H9 (cell line): ENCODE measurements at regions not wholly inside any gene's neighbourhood (a gene's known extent, or its start where the extent isn't known, plus 50 kb on each side); places are given as distances from the start of the nearest gene placed in this dataset.

ENCODE experiments used
- DNase-seq: peaks from one replicate; pipeline ENCODE4 v3.0.0-alpha.2; 2017
- H2AFZ ChIP-seq: one replicate; pipeline ENCODE4 v1.6.1; 2013; ENCODE audit warnings: mild to moderate bottlenecking, low read length, control low read depth, moderate library complexity
- H2AK5ac ChIP-seq: 2 replicates; pipeline ENCODE4 v1.6.1; 2013; ENCODE audit warnings: low read length, control low read depth, mixed read lengths; ENCODE audit not compliant: insufficient read length
- H2BK120ac ChIP-seq: one replicate; pipeline ENCODE4 v1.6.1; 2013; ENCODE audit warnings: low read depth, mild to moderate bottlenecking, low read length, control low read depth, inconsistent platforms; ENCODE audit not compliant: poor library complexity, severe bottlenecking
- H2BK12ac ChIP-seq: 2 replicates; pipeline ENCODE4 v1.6.1; 2013; ENCODE audit warnings: low read length, control low read depth, mixed read lengths, low read depth; ENCODE audit not compliant: insufficient read length
- H2BK15ac ChIP-seq: 2 replicates; pipeline ENCODE4 v1.6.1; 2013; ENCODE audit warnings: low read depth, low read length, control low read depth
- H2BK20ac ChIP-seq: one replicate; pipeline ENCODE4 v1.6.1; 2013; ENCODE audit warnings: low read depth, mild to moderate bottlenecking, low read length, control low read depth, inconsistent platforms; ENCODE audit not compliant: poor library complexity, severe bottlenecking
- H2BK5ac ChIP-seq: 2 replicates; pipeline ENCODE4 v1.6.1; 2013; ENCODE audit warnings: low read length, control low read depth, mixed read lengths; ENCODE audit not compliant: insufficient read length
- H3K14ac ChIP-seq: 2 replicates; pipeline ENCODE4 v1.6.1; 2013; ENCODE audit warnings: low read length, control low read depth; ENCODE audit not compliant: insufficient read depth
- H3K18ac ChIP-seq: 2 replicates; pipeline ENCODE4 v1.6.1; 2013; ENCODE audit warnings: low read depth, mild to moderate bottlenecking, mixed read lengths, low read length, control low read depth; ENCODE audit not compliant: insufficient read length
- H3K23ac ChIP-seq: 2 replicates; pipeline ENCODE4 v1.6.1; 2013; ENCODE audit warnings: low read length, control low read depth, mixed read lengths, low read depth; ENCODE audit not compliant: insufficient read length
- H3K23me2 ChIP-seq: 2 replicates; pipeline ENCODE4 v1.6.1; 2013; ENCODE audit warnings: low read depth, mild to moderate bottlenecking, mixed read lengths, low read length, control low read depth; ENCODE audit not compliant: insufficient read length, poor library complexity, severe bottlenecking
- H3K27ac ChIP-seq: 2 replicates; pipeline ENCODE4 v1.5.1; 2013; ENCODE audit warnings: low read length, control low read depth, mixed read lengths, low read depth; ENCODE audit not compliant: insufficient read length
- H3K27me3 ChIP-seq: 2 replicates; pipeline ENCODE4 v1.6.1; 2013; ENCODE audit warnings: low read length, control low read depth, inconsistent platforms; ENCODE audit not compliant: insufficient read depth
- H3K4ac ChIP-seq: 2 replicates; pipeline ENCODE4 v1.6.1; 2013; ENCODE audit warnings: low read depth, mild to moderate bottlenecking, control low read depth, inconsistent platforms, low read length, moderate library complexity
- H3K4me1 ChIP-seq: 2 replicates; pipeline ENCODE4 v1.6.1; 2013; ENCODE audit warnings: low read length, control low read depth, inconsistent platforms; ENCODE audit not compliant: insufficient read depth
- H3K4me2 ChIP-seq: 2 replicates; pipeline ENCODE4 v1.6.1; 2013; ENCODE audit warnings: low read length, control low read depth, mixed read lengths; ENCODE audit not compliant: insufficient read length, insufficient read depth
- H3K56ac ChIP-seq: 2 replicates; pipeline ENCODE4 v1.6.1; 2013; ENCODE audit warnings: low read depth, mild to moderate bottlenecking, mixed read lengths, low read length, control low read depth; ENCODE audit not compliant: insufficient read length
- H3K79me1 ChIP-seq: 2 replicates; pipeline ENCODE4 v1.6.1; 2013; ENCODE audit warnings: low read depth, mild to moderate bottlenecking, moderate library complexity, low read length, control low read depth, inconsistent platforms; ENCODE audit not compliant: insufficient read depth, poor library complexity, severe bottlenecking
- H3K79me2 ChIP-seq: 2 replicates; pipeline ENCODE4 v1.6.1; 2013; ENCODE audit warnings: low read length, control low read depth, inconsistent platforms; ENCODE audit not compliant: insufficient read depth
- H3K9ac ChIP-seq: 2 replicates; pipeline ENCODE4 v1.6.1; 2013; ENCODE audit warnings: low read length, control low read depth, mixed read lengths; ENCODE audit not compliant: insufficient read length; ENCODE audit errors: extremely low read depth
- H3K9me3 ChIP-seq: one replicate; pipeline ENCODE4 v1.6.1; 2013; ENCODE audit warnings: low read depth, low read length, inconsistent platforms; ENCODE audit not compliant: control insufficient read depth
- H3T11ph ChIP-seq: one replicate; pipeline ENCODE4 v1.6.1; 2013; ENCODE audit warnings: mild to moderate bottlenecking, low read length, control low read depth, inconsistent platforms
- H4K20me1 ChIP-seq: one replicate; pipeline ENCODE4 v1.6.1; 2013; ENCODE audit not compliant: control insufficient read depth, insufficient read length, insufficient read depth
- H4K5ac ChIP-seq: 2 replicates; pipeline ENCODE4 v1.6.1; 2013; ENCODE audit warnings: low read depth, mild to moderate bottlenecking, mixed read lengths, low read length, control low read depth; ENCODE audit not compliant: insufficient read length
- H4K8ac ChIP-seq: replicated peaks from 2 replicates; pipeline ENCODE4 v1.6.1; 2013; ENCODE audit warnings: low read length, control low read depth, mixed read lengths, low read depth; ENCODE audit not compliant: insufficient read length
- H4K91ac ChIP-seq: 2 replicates; pipeline ENCODE4 v1.6.1; 2013; ENCODE audit warnings: low read depth, mild to moderate bottlenecking, moderate library complexity, mixed read lengths, low read length, control low read depth; ENCODE audit not compliant: insufficient read length
- H3K27ac Mint-ChIP-seq, 3 experiments: 2 replicates in 2 of 3; 3 replicates in 1 of 3; pipeline ENCODE4 v1.8.0; 2020 to 2021; ENCODE audit warnings: mixed read lengths in 3 of 3, mild to moderate bottlenecking in 1 of 3, moderate library complexity in 1 of 3
- H3K27me3 Mint-ChIP-seq: 2 replicates; pipeline ENCODE4 v1.8.0; 2021; ENCODE audit warnings: low read depth, mild to moderate bottlenecking, moderate library complexity, mixed read lengths
- H3K36me3 Mint-ChIP-seq, 3 experiments: 2 replicates in 2 of 3; 3 replicates in 1 of 3; pipeline ENCODE4 v1.8.0; 2020 to 2021; ENCODE audit warnings: low read depth in 3 of 3, mixed read lengths in 3 of 3; ENCODE audit not compliant: insufficient read depth in 1 of 3
- H3K4me1 Mint-ChIP-seq, 2 experiments: 2 replicates each; pipeline ENCODE4 v1.8.0; 2020; ENCODE audit warnings: mixed read lengths in 2 of 2
- H3K4me3 Mint-ChIP-seq, 2 experiments: 2 replicates in 1 of 2; 3 replicates in 1 of 2; pipeline ENCODE4 v1.8.0; 2020 to 2021; ENCODE audit warnings: mild to moderate bottlenecking in 2 of 2, mixed read lengths in 2 of 2, moderate library complexity in 1 of 2
- H3K9me3 Mint-ChIP-seq, 2 experiments: 2 replicates in 1 of 2; 3 replicates in 1 of 2; pipeline ENCODE4 v1.8.0; 2020; ENCODE audit warnings: mild to moderate bottlenecking in 2 of 2, mixed read lengths in 2 of 2, moderate library complexity in 1 of 2
- CTCF ChIP-seq: fragments of 200-600 bp; sonication (generic); conservative IDR thresholded peaks from 3 replicates; pipeline ENCODE4 v1.8.0; 2021; ENCODE audit warnings: antibody characterized with exemption, mild to moderate bottlenecking
- WGBS: extraction: QIAGEN DNeasy Blood & Tissue Kit; methylation state at CpG from one replicate; pipeline ENCODE4 v1.1.7; 2013; ENCODE audit warnings: missing lambda C conversion rate, low lambda C conversion rate, mixed read lengths; ENCODE audit not compliant: insufficient read length; ENCODE audit errors: extremely low coverage; 5-methylcytosine and 5-hydroxymethylcytosine counted together

GRCh38 chr13:105538346-105538745 lies 997.1 kb downstream of the EFNB2 start:
- Histone ChIP-seq H2AFZ (no peak overlapping the region), H3K4me2 (no peak overlapping the region), H3K9ac (no peak overlapping the region), H3K27ac (no peak overlapping the region), H3K79me2 (no peaks in the 10 kb centered on the region), H3K23me2 (no peaks in the 10 kb centered on the region), H3K27me3 (no peaks in the 10 kb centered on the region), H3K4me1 (no peaks in the 10 kb centered on the region), H3K4ac (no peak overlapping the region), H3K79me1 (no peaks in the 10 kb centered on the region), H3K14ac (no peak overlapping the region), H2BK15ac (no peak overlapping the region), H2BK12ac (no peak overlapping the region), H4K91ac (no peak overlapping the region), H2AK5ac (no peak overlapping the region), H3K56ac (no peak overlapping the region), H3T11ph (no peak overlapping the region), H3K9me3 (no peaks in the 10 kb centered on the region), H4K5ac (no peak overlapping the region), H3K18ac (no peak overlapping the region), H2BK20ac (no peak overlapping the region), H4K8ac (no peak overlapping the region), H4K20me1 (no peaks in the 10 kb centered on the region), H2BK120ac (no peak overlapping the region), H2BK5ac (no peak overlapping the region), H3K23ac (no peak overlapping the region)
- Mint-ChIP-seq H3K4me1 (peaks cover 10 to 11% of the 10 kb centered on the region in 2 experiments), H3K36me3 (peaks cover 0 to 5% (median 0%) of the 10 kb centered on the region in 3 experiments; a peak in 2 of 7 replicates), H3K27me3 (no peaks in the 10 kb centered on the region), H3K27ac (no peak overlapping the region), H3K9me3 (peaks cover 0 to 4% of the 10 kb centered on the region in 2 experiments; a peak in 2 of 5 replicates), H3K4me3 (no peak overlapping the region)
- WGBS: no CpG with 5 or more reads among the region's 4 CpGs
- no peak for TF ChIP-seq CTCF
- no peak for DNase-seq
